Heart left ventricle (tissue), 13 donors: ENCODE measurements at regions not wholly inside any gene's neighbourhood (a gene's known extent, or its start where the extent isn't known, plus 50 kb on each side); places are given as distances from the start of the nearest gene placed in this dataset.

Source experiments
- POLR2A ChIP-seq, 2 donors: fragments of 450-650 bp; IDR thresholded peaks; one replicate each; pipeline ENCODE4 v1.6.1; 2017; ENCODE audit warnings: antibody characterized with exemption in 2 of 2, mild to moderate bottlenecking in 2 of 2, moderate library complexity in 2 of 2
- TF ChIP-seq, protein P1 (sequence below), 12 donors: fragments of 200-600 bp; sonication (generic) in 4 of 12; IDR thresholded peaks; one replicate each; pipeline versions ENCODE4 v1.5.0 to v1.8.0; 2018 to 2022; ENCODE audit warnings: antibody characterized with exemption in 12 of 12, mild to moderate bottlenecking in 5 of 12
- donor health status: ischemic (EF 13 %, LVEDD 7.1; RV severe dilation, severe dysfunction).
- donor health status: DM: no; HTN: yes; CAD: no.
- donor health status: DM: no; HTN: no; CAD: no.
- donor health status: ischemic (EF 25% LVEDD 6.9; RV normal size, moderate dysfunction).
- donor health status: ischemic (EF 25% LVEDD 5.7; RV mildly dilated, moderate dysfunction).
- donor health status: ischemic (EF 35%, LVEDD 5.7; RV mildly dilated, moderate dysfunction).
- donor health status: nonischemic (EF 11% LVEDD 7.7; RV severe dilation, severe dysfunction).
- donor health status: DM: yes; HTN: yes; CAD: no.
- donor health status: PGD.
- donor health status: ischemic (EF 29% LVEDD 5.4; RV normal size, mild dysfunction).
- donor health status: nonischemic (EF 23%, LVEDD 6.1; RV moderate dilation, normal function).

DNA sequence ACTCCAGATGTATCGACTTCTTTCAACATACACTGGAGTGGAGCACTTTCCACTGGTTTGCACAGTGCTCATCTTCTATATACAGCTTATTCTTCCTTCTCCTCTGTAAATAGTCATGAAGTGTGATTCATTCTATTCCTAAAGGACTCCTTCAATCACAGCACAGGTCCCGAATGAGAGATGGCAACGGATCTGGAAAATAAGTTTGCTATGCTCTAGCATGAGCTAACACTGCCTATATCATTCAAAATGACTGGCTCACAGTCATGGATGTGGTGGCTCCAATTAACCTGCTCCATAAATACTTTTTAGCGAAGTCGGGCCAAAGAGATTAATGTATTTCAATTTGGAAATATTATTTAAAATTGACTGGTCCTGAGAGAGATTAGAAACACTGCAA lies 272.1 kb upstream of the CDH6 start:
- TF ChIP-seq, protein P1, sequence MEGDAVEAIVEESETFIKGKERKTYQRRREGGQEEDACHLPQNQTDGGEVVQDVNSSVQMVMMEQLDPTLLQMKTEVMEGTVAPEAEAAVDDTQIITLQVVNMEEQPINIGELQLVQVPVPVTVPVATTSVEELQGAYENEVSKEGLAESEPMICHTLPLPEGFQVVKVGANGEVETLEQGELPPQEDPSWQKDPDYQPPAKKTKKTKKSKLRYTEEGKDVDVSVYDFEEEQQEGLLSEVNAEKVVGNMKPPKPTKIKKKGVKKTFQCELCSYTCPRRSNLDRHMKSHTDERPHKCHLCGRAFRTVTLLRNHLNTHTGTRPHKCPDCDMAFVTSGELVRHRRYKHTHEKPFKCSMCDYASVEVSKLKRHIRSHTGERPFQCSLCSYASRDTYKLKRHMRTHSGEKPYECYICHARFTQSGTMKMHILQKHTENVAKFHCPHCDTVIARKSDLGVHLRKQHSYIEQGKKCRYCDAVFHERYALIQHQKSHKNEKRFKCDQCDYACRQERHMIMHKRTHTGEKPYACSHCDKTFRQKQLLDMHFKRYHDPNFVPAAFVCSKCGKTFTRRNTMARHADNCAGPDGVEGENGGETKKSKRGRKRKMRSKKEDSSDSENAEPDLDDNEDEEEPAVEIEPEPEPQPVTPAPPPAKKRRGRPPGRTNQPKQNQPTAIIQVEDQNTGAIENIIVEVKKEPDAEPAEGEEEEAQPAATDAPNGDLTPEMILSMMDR (IDR thresholded peaks at IDR 0.05) = no peak
- no peak for TF ChIP-seq POLR2A (IDR thresholded peaks at IDR 0.05)
